PC-9 (cell line): ENCODE measurements at regions not wholly inside any gene's neighbourhood (a gene's known extent, or its start where the extent isn't known, plus 50 kb on each side); places are given as distances from the start of the nearest gene placed in this dataset.

Experiments
- EZH2 ChIP-seq: fragments of 200-600 bp; sonication (generic); IDR thresholded peaks from 2 replicates; pipeline ENCODE4 v1.8.0; 2017; ENCODE audit warnings: antibody characterized with exemption, low read depth
- TF ChIP-seq, protein P1 (sequence below): fragments of 200-600 bp; sonication (generic); conservative IDR thresholded peaks from 2 replicates; pipeline ENCODE4 v1.6.1; 2017; ENCODE audit warnings: mixed run types, antibody characterized with exemption, mild to moderate bottlenecking, moderate library complexity

DNA sequence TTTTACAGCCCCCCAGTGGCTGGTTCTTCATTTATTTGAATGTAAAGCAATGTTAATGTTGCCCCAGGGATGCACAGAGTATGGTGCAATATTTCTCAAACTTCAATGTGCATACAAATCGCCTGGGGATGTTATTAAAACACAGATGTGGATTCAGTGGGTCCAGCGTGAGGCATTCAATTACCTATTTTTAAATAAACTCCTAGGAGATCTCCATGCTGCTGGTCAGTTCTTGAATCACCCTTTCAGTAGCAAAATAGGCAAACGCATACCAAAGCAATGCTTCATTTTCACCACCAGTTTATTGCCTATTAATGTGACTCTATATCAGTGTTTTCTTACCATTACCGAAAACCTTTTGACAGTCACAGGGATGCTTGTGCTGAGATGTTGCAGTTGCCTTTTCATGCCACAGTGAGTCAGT lies 530.7 kb downstream of the CBLN2 start:
- TF ChIP-seq, protein P1, sequence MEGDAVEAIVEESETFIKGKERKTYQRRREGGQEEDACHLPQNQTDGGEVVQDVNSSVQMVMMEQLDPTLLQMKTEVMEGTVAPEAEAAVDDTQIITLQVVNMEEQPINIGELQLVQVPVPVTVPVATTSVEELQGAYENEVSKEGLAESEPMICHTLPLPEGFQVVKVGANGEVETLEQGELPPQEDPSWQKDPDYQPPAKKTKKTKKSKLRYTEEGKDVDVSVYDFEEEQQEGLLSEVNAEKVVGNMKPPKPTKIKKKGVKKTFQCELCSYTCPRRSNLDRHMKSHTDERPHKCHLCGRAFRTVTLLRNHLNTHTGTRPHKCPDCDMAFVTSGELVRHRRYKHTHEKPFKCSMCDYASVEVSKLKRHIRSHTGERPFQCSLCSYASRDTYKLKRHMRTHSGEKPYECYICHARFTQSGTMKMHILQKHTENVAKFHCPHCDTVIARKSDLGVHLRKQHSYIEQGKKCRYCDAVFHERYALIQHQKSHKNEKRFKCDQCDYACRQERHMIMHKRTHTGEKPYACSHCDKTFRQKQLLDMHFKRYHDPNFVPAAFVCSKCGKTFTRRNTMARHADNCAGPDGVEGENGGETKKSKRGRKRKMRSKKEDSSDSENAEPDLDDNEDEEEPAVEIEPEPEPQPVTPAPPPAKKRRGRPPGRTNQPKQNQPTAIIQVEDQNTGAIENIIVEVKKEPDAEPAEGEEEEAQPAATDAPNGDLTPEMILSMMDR: no peak
- no peak for TF ChIP-seq EZH2
